K562 (cell line): ENCODE measurements at regions not wholly inside any gene's neighbourhood (a gene's known extent, or its start where the extent isn't known, plus 50 kb on each side); places are given as distances from the start of the nearest gene placed in this dataset.

Experiments
- CTCF ChIP-seq, 3 experiments: IDR thresholded peaks in 2 of 3; conservative IDR thresholded peaks in 1 of 3; 2 replicates each; pipeline ENCODE4 v1.5.1; 2011 to 2012; ENCODE audit warnings: low read length in 3 of 3, mild to moderate bottlenecking in 3 of 3, control low read depth in 2 of 3, improper control_type of control experiment in 1 of 3, inconsistent platforms in 1 of 3, low read depth in 1 of 3, mixed read lengths in 1 of 3, moderate library complexity in 1 of 3; ENCODE audit not compliant: insufficient read depth in 2 of 3
- JUNB ChIP-seq: fragments of 450-650 bp; formaldehyde crosslinking; conservative IDR thresholded peaks from 2 replicates; pipeline ENCODE4 v1.4.0; 2020; ENCODE audit warnings: mild to moderate bottlenecking
- MAX ChIP-seq: sonication (generic); formaldehyde crosslinking; IDR thresholded peaks from 2 replicates; pipeline ENCODE4 v1.9.0; 2022; ENCODE audit warnings: mild to moderate bottlenecking, missing genetic modification reagents
- MXD1 ChIP-seq: fragments of 250-450 bp; sonication (Bioruptor Pico); IDR thresholded peaks from 2 replicates; pipeline ENCODE4 v1.8.0; 2021; ENCODE audit warnings: borderline replicate concordance, mild to moderate bottlenecking, moderate library complexity; ENCODE audit not compliant: poor library complexity, severe bottlenecking
- NRF1 ChIP-seq, 2 experiments: fragments of 450-650 bp; IDR thresholded peaks in 1 of 2; conservative IDR thresholded peaks in 1 of 2; 2 replicates each; pipeline ENCODE4 v1.6.1; 2014; ENCODE audit warnings: mild to moderate bottlenecking in 2 of 2
- POLR2A ChIP-seq: fragments of 450-650 bp; conservative IDR thresholded peaks from 2 replicates; pipeline ENCODE4 v1.6.1; 2016
- RAD51 ChIP-seq: fragments of 450-650 bp; IDR thresholded peaks from 2 replicates; pipeline ENCODE4 v1.7.1; 2016; ENCODE audit warnings: low read depth, mild to moderate bottlenecking, borderline replicate concordance
- THRA ChIP-seq: fragments of 450-650 bp; IDR thresholded peaks from 2 replicates; pipeline ENCODE4 v1.6.1; 2017; ENCODE audit warnings: mild to moderate bottlenecking, moderate library complexity
- U2AF1 ChIP-seq: fragments of 200-400 bp; formaldehyde crosslinking; optimal IDR thresholded peaks from 2 replicates; pipeline ENCODE3; 2017; ENCODE audit warnings: mild to moderate bottlenecking, low read depth, low read length, moderate library complexity
- ZNF311 ChIP-seq: fragments of 250-450 bp; sonication (Bioruptor Pico); IDR thresholded peaks from 2 replicates; pipeline ENCODE4 v1.4.0; 2020; ENCODE audit warnings: mild to moderate bottlenecking, moderate library complexity
- ZNF561 ChIP-seq: fragments of 450-650 bp; formaldehyde crosslinking; conservative IDR thresholded peaks from 2 replicates; pipeline ENCODE4 v1.4.0; 2020; ENCODE audit warnings: mild to moderate bottlenecking, moderate library complexity
- ZNF57 ChIP-seq: fragments of 450-650 bp; formaldehyde crosslinking; IDR thresholded peaks from 2 replicates; pipeline ENCODE4 v1.4.0; 2020; ENCODE audit warnings: mild to moderate bottlenecking, moderate library complexity

- TF ChIP-seq POLR2A: no peak
- TF ChIP-seq THRA: no peak
- TF ChIP-seq U2AF1: no peak
- TF ChIP-seq MAX: no peak
- no peak for TF ChIP-seq NRF1 (conservative IDR thresholded peaks at IDR 0.05 in 1 of 2, IDR thresholded peaks at IDR 0.05 in 1 of 2)
- TF ChIP-seq ZNF561 (CRISPR knock-in tag): no peak
- TF ChIP-seq MXD1 (CRISPR knock-in tag): no peak
- no peak for TF ChIP-seq ZNF57 (CRISPR knock-in tag)
- TF ChIP-seq RAD51: no peak
- TF ChIP-seq ZNF311 (CRISPR knock-in tag): no peak
- TF ChIP-seq JUNB (CRISPR knock-in tag): no peak
- no peak for TF ChIP-seq CTCF (IDR thresholded peaks at IDR 0.05 in 2 of 3, conservative IDR thresholded peaks at IDR 0.05 in 1 of 3; ENCODE audit: insufficient read depth in 2 of 3, low read depth in 1 of 3, low read length in 3 of 3)
Observed at GRCh38 chr2:226649871-226650660, 149.6 kb downstream of the IRS1 start.
